NCI-H345 treated with DMSO at 0.1 percent for 48 hours (cell line): ENCODE measurements at regions not wholly inside any gene's neighbourhood (a gene's known extent, or its start where the extent isn't known, plus 50 kb on each side); places are given as distances from the start of the nearest gene placed in this dataset.

ENCODE experiments used
- DNase-seq: peaks from one replicate; lab custom pipeline; 2025; ENCODE audit not compliant: unreplicated experiment; lab: John Stamatoyannopoulos, UW

DNA sequence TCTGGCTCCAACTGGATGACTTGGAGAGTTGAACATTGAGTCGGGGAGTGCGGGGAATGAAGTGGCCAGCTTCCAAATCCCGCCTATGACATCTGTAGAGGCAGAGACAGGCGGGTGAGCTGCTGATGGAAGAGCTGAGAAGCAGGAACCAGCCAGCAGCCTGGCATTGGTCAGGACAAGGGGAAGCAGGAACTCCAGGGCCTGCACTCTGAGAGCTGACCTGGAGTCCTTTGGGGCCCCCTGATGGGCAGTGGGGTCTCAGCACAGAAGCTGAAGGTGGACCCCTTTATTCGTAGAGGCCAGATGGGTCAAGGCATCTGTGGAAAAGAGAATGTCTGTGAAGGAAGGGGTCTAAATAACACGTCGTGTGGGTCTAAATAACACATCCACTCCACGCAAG is 57.0 kb downstream of the SEC61G start:
- DNase-seq = no peak

DNA sequence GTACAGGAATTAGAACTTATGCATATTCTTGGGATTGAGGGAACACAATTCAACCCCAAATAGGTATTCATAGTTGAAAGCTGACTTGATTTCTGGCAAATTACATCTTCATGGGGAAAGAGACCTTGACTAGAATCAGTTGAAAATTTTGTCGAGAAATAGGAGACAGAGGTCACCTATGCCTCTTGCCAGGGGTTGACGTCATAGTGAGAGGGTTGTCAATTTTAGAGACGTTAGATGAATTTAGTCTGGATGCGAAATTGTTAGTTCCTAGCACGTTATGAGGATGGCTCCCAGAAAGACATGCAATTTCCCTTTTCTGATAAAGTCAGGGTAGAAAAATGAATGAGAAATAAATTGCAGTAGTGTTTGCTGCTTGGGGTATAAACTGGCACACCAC is 59.3 kb downstream of the SEC61G start:
- no peak for DNase-seq

DNA sequence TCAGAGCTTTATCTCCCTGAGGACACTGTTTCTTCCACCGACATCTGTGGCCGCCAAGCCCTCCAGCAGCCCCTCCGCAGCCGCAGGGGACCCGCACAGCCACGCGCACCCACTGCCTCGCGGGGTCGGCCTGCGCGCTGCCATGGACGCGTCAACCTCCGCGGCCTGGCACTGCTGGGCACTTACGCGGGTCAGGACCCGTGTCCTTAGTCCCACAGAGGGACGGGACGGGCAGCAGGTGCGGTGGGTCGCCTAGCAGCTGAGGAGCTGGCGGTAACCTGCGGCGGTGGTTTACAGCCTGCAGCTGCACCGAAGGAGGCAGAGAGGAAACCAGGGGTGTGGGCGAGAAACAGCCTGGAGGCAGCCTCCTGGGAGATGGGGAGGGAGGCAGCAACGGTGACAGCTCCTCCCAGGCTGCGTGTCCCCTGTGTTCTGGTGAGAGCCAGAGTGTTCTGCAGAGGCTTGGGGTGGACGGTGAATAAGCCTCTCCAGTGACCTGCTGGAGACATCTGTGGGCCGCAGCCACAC is 61.3 kb downstream of the SEC61G start:
- DNase-seq = no peak

DNA sequence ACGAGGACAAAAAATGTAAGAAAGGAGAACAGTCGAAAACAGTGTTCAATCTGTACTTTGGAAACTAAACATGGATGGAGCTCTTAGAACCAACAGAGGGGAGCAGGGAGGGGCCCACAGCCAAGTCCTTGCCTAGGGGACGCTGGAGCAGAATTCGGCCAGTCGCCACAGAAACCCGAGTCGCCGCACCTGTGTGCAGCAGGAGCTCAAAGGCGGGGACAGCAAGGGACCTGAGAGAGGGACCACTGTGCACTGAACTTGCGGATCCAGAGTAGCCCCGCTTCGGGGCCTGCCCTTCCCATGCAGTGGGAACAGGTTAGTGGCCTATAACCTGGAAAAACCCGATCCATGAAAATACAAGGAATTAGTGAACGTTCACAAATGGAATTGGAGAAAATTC is 68.1 kb downstream of the SEC61G start:
- DNase-seq = no peak

DNA sequence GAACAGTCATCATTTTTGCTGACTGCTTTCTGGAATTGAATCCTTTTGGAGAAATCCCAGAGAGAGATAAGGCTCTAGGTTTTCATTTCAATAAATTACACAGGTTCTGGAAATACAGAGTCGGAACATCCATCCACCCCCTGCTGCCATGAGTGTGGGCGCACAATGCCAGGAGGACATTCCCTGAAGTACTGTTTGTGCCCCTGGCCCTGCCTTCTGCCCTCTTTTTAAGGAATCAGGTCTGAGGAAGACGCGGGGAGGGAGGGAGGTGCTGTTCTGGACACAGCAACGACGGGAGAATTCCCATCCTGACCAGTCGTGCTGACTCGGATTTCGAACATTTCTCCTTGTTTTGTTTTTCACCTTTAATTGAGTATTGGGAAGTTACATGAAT is 69.0 kb downstream of the SEC61G start:
- no peak for DNase-seq

DNA sequence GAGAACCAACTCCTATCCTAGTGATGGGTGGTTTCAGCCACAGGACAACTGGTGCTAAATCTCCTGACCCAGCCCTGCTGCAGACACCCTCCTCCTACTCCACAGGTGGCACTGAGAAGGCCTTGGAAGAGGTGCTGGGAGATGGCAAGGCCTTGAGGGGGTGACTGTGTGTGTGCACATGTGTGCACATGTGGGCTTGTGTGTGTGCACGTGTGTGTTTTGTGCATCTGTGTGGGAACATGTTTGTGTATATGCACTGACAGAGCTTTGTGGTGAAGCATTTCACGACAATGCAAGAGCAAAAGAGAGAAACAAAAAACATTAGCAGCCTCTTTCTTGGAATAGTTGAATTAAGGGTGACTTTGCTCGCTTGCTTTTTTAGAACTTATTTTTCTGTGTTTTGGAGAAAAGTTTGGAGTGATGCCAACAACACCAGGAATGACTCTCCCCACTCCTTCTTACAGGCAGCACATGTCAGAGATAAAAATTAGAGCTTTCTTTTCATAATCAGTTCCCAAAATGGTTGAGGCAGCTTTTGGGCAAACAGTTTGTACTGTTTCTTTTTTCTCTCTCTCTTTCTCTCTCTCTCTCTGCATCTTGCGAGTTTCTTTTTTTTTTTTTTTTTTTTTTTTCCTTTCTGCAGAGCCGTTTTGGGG is 69.5 kb downstream of the SEC61G start:
- no peak for DNase-seq

DNA sequence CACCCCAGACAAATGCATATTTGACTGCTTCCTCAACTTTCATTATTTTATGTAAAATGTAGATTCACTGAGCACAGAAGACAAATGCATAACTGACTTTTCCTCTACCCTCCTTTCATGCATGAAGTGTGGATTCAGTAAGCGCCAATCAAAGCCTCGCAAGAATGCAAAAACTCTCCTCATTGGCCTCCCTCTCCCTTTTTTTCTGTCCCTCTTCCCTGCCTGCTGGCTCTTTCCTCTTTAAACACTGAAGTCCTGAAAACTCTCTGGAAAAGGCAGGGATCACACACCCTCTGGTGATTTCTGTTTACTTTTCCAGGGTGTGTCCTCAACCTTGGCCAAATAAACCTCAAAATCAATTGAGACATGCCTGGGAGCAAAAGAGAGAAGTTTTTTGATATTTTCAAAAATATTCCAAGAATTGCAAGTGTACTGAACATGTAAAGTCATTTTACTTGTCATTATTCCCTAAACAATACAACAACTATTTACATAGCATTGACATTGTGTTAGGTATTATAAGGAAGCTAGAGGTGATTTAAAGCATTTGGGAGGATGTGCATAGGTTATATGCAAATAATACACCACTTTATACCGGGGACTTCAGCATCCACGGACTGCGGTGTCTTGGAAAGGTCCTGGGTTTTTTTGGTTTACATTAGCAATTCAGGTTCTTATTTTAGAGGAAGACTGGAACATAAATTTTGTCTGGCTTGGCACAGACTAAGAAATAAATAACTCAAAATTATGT is 71.4 kb downstream of the SEC61G start:
- DNase-seq = no peak

DNA sequence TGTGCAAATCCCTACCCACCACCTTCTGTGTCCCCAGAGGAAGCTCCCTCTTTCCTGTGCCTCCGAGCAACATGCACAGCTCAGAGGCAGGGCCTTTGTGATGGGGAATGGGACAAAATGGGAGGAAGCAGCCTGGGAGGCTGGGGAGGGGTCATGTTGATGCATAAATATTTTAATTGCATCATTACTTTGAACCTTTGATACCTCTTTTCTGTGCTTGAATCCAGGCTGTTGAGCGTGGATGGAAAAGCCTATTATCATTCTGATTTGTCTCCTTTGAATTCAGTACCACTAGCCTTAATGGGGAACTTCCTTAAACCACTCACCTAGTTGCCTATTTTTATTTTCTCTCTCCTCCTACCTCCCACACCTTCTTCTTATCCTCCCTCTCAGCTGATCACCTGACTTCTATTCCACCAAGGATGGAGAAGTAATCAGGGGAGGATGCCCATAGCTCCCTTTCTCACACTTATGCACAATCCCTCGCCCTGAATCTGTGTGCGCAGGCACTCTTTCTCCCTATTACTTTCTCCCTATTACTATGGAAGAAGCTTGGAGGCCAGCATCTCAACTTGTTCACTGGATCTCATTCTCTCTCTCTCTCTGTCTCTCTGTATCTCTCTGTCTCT is 78.5 kb downstream of the SEC61G start:
- no peak for DNase-seq

DNA sequence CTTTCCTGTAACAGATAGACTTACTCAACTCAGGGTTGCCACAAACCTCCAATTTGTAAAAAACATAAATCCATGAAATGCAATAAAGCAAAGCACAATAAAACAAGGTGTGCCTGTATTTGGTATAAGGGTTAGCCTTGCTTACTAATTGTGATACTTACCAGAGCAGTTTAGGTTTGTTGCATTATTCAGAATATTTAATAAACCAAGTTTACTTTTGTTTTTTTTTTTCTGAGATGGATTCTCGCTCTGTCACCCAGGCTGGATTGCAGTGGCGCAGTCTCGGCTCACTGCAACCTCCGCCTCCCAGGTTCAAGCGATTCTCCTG is 79.6 kb downstream of the SEC61G start:
- DNase-seq = no peak

DNA sequence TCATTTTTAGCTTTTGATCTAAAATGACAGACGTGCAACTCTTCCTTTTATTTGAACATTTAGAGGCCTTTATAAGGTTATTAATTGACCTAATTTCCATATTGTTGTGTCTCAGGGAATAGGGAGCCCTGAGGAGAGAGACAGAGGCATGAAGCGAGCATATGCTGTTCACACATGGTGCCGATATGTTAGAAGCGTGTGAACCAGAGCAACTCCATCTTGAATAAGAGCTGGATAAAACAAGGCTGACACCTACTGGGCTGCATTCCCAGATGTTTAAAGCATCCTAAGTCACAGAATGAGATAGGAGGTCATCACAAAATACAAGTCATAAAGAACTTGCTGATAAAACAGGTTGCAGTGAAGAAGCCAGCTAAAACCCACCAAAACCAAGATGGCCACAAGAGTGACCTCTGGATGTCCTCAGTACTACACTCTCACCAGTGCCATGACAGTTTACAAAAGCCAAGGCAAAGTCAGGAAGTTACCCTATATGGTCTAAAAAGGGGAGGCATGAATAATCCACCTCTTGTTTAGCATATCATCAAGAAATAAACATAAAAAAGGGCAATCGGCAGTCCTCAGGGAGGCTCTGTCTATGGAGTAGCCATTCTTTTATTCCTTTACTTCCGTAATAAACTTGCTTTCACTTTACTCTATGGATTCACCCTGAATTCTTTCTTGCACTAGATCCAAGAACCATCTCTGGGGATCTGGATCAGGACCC is 80.1 kb downstream of the SEC61G start:
- no peak for DNase-seq

DNA sequence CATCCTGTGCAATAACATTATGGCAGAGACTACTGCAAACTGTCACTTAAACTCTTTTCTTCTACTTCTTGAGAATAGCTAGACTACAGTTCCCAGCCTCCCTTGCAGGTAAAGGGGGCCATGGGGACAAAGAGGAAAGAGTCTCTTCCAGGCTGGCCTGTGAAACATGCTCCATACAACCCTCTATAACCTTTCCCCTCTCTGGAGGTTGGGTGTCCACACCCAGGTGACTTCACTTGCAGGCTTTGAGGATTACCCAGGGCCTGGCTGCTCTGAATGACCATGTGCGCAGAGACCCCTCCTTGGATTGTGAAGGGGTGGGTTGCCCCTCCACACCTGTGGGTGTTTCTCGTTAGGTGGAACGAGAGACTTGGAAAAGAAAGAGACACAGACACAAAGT is 84.1 kb downstream of the SEC61G start:
- DNase-seq = no peak

DNA sequence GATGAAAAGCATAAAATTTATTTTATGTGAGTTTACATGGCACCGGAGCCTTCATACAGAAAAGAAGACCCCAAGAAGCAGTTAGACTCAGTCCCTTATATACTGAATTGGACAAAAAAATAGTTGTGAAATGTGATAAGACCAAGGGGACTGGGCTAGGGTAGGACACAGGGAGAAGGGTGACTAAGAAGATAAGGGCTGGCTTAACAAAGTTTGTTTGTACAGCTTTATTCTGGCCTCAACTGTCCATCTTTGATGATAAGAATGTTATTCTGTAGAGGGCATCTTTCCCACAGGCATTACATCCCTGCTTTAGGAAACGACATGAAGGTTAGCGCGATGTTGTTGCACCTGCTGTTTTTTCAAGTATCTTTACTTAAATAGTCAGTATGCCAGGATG is 86.5 kb downstream of the SEC61G start:
- DNase-seq = no peak

DNA sequence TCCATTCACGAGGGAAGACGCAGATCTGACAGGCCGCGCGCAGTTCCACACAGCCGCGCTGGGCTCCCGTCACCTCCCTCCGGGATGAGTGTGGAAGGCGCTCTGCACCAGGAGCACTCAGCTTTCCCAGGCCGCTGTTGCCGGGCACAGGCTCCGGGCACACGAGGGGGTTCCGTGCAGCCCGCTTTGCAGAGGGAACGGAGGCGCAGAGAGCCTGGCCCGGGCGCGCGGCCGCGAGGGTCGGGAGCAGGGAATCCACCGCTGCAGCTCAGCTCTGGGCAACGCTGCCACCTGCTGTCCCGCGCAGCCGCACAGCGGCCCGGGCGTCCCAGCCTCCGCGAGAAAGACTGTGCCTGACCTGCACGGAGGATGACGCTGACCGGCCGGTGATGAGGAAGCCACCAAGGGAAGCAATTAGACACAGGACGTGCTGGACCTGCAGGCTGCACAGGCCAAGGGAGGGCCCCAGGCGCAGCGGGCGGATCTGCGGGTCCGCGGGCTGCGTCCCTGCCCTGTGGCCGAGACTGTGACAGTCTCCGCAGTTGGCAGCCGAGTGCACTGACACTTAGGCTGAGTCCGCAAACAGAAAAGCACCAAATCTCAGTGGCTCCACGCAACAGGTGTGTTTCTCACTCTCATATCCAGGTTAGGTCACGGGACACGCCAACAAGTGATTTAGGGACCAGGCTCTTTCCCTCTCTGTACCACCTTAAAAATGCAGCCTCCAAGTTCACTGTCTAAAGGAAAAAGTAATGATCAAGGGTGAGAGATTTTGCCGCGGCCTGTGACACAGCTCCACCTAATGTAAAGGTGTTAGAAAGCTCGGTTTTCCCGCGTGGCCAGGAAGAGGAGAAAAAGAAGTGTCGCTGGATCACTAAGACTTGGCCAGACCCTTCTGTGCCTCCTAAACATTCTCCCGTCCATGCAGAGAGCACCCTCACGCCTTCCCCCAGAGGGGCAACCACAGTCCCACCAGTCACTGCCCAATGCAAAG is 94.5 kb downstream of the SEC61G start:
- DNase-seq = peak; percentile 48

DNA sequence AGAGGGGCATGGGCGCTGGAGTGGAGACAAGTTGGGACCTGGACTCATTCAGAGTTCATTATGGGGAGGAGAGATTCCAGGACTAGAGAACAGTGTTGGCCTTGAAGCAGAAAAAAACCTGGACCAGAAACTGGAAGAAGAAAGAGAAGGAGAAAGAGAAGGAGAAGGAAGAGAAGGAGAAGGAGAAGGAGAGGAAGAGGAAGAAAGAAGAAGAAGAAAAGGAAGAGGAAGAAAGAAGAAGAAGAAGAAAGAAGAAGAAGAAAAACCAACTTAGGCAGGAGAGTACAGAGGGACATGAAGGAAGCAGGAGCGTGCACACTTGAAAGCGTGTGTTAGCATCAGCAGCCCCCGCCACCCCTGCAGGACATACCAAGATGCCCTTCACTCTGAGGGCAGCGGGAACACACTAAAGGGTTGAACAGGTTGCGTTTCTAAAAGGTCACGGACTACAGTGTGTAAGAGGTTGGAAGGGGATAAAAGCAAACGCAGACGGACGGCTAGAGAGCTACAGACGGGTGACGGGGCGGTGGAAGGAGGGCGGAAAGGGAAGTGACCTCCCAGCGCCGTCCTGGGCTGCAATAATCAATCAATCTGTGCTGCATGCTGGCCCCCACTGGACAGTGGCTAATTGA is 95.3 kb downstream of the SEC61G start:
- DNase-seq = no peak

DNA sequence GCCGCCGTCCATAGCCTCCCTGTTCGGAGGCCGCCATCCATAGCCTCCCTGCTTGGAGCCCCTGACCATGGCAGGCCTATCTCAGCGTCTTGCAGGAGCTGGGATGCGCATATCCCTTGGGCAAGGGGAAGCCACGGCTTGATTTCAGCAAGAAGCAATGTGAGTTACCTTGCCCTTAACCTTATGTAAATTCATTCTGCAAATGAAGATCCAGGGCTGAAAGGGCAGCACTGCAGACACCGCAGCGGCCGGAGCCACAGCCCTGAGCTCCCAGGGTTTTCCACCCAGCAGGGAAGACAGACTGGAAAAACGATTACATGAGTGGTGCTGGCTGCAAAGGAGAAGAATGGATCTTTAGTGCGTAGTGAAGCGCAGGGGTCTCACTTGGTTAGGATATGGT is 95.8 kb downstream of the SEC61G start:
- DNase-seq = no peak

DNA sequence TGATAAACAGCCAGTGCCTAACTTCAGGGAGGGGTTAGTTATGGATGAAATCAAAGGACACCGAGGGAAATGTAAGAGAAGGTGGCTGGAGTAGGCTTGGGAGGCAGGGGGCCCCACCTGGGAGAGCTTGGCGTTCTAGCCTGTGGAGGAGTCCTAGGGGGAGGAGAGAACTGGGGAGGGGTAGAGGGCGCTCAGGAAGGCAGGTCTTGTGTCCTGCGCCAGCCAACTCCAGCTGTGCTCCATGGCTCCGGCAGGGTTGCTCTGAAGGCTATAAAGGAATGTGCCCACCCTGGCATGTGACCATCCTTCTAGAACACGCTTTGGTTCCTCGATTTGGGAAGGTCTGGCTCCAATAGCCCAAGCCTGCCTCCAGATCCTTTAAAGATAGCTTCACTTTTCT is 96.3 kb downstream of the SEC61G start:
- DNase-seq = no peak

DNA sequence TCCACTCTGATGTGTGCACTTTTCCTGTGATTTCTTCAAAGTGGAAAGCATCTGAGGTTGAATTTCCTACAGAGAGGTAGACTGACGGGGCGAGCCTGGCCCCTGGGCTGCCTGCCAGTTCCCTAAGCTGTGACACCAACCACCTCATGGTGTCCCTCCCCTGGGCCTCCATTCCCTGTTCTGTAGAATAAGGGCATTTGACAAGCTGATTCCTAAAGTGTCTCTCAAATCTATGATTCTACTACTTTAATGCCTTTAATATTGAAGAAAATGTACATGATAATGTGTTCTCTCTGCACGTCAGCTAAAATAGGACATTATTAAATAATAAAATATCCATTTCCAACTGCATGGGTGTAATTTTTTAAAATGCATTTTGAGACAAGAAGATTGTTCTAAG is 105.1 kb downstream of the SEC61G start:
- DNase-seq = no peak

DNA sequence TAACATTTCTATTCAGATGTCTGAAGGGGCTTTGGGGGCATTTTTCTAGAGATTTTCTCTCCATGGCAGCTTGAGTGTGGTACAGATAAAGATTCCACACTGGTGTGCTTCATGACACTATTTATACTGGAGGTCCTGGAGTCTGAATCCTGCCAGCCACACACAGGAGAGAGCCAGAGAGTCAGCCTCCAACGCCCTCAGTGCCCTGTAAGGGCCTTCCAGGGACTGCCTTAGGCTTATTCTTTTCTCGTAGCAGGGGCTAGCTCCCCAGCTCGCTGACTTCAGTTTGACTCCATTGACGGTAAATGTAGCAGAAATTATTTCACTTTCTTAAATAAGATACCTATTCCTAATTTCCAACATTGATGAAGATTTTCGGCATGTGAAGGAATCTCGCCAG is 100.9 kb downstream of the VSTM2A start:
- no peak for DNase-seq

DNA sequence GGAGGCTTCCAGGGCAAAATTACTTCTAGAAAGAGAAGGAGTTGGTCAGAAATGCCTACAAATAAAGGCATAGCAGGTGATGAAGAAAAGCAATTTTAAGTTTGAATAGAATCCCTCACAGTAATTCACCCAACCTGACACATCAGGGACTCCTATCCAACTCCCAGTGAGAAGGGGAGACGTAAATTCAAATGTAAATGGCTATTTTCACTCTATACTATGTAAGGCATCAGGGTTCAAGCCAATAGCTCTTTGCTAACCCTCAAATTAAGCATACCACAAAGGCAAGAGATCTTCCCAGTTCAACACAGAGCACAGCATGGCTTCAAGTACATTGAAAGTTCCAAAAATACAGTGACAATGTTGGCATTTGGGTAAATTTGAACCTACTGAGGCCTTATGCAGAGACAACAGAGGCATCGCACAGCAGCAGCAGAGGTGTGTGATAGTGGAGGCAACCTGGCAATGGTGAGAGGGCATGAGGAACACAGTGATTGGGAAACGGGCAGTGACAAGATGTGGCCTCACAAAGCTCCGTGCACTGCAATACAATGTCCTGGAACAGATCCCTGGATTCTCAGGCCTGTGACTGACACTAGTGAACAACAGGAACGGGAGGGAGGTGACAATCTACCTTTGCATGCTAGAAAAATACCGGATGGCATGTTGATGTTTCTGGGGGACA is 95.7 kb downstream of the VSTM2A start:
- DNase-seq = no peak

DNA sequence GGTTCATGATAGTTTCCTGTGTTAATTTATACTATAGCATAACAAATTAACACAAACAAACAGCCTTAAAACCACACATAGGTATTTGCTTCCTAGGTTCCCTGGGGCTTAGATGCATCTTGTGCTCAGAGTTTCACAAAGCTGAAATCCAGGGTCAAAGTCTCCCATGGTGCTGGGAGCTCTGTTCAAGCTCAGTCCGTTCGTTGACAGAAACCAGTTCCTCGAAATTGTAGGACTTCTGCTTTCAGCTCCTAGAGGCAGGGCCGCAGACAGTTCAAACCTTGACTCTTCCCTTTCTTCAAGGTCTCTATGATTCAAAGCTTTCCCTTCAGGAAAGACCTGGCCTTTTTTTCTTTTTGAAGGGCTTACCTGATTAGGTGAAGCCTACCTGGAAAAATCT is 90.5 kb downstream of the VSTM2A start:
- DNase-seq = no peak
